ENCODE measurements at regions not wholly inside any gene's neighbourhood (a gene's known extent, or its start where the extent isn't known, plus 50 kb on each side); places are given as distances from the start of the nearest gene placed in this dataset.

DNA sequence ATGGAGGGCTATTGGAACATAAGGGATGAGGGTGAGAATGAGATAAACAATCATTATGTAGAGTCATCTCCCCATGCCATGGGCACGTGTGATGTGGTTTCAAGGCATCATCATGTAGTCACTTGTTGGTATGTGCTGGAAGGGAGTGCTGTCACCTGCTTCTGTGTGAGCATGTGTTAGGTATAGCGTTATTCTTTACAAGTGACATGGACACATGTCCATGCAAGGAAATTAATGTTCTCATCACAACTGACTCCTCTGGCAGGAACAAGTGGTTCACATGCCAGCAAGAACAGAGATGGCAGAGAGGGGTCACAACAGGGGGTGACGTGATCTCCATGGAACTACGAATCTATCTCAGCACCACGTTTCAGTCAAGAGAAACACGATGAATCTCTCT, 815.8 kb downstream of the BCL11B start:
- TF ChIP-seq EZH2 (IDR thresholded peaks at IDR 0.05; ENCODE audit: borderline replicate concordance, low read length) (no peak), CTCF (conservative IDR thresholded peaks at IDR 0.05 in 1 of 2, IDR thresholded peaks at IDR 0.05 in 1 of 2; ENCODE audit: extremely low read depth in 1 of 2, insufficient read depth in 1 of 2, low read depth in 1 of 2, low read length in 2 of 2) (no peak)

Data from mammary epithelial cell (primary cell).